ENCODE measurements at regions not wholly inside any gene's neighbourhood (a gene's known extent, or its start where the extent isn't known, plus 50 kb on each side); places are given as distances from the start of the nearest gene placed in this dataset.

- CTCF ChIA-PET, result interaction anchor here (0.7 to 1.2 kb wide), 2 partner anchors 8 to 19 kb away, joined by 3 to 8 read pairs; no protein-coding TSS in a partner anchor
- TF ChIP-seq CTCF (IDR thresholded peaks at IDR 0.05; ENCODE audit: insufficient read depth, low read length, missing control alignments), result no peak
- no peak overlapping the region for H3K4me3 ChIP-seq (ENCODE audit: low read depth, low read length)
- no peak for DNase-seq (ENCODE audit: low read depth, low spot score)
- POLR2A ChIA-PET, result no interaction called here
These were observed 88.7 kb downstream of the UGCG start for GRCh38 chr9:111985315-111985714.

GRCh38 chr9:111986035-111986556 lies 89.5 kb downstream of the UGCG start:
- TF ChIP-seq CTCF (IDR thresholded peaks at IDR 0.05; ENCODE audit: insufficient read depth, low read length, missing control alignments), result no peak
- peak; percentile 45 for DNase-seq (ENCODE audit: low read depth, low spot score)
- ChIA-PET POLR2A (interaction anchor here (0.5 kb wide), 1 partner anchor 11 kb away, joined by 4 read pairs; no protein-coding TSS in a partner anchor), CTCF (interaction anchor here (0.6 to 1.6 kb wide), 4 partner anchors 9 to 1260 kb away, joined by 3 to 8 read pairs (median 3); no protein-coding TSS in a partner anchor)
- no peak overlapping the region for H3K4me3 ChIP-seq (ENCODE audit: low read depth, low read length)

All from AG04449 (cell line).